Loucy (cell line): ENCODE measurements at regions not wholly inside any gene's neighbourhood (a gene's known extent, or its start where the extent isn't known, plus 50 kb on each side); places are given as distances from the start of the nearest gene placed in this dataset.
"Not testable (repeated sequence)": the region's sequence is repeated elsewhere in the genome, so short reads cannot be mapped to it uniquely, and the experiment has no call there.

Experiments
- H2AFZ ChIP-seq: fragments of 200-600 bp; sonication (generic); 2 replicates; pipeline ENCODE4 v1.6.0; 2016; ENCODE audit warnings: antibody characterized with exemption, mild to moderate bottlenecking, low read length, moderate library complexity
- H3F3A ChIP-seq: fragments of 200-600 bp; 2 replicates; pipeline ENCODE4 v1.6.0; 2016; ENCODE audit warnings: antibody characterized with exemption, low read depth, mild to moderate bottlenecking
- H3K27me3 ChIP-seq: fragments of 200-600 bp; sonication (generic); 2 replicates; pipeline ENCODE4 v1.6.1; 2014; ENCODE audit warnings: low read length, mild to moderate bottlenecking; ENCODE audit not compliant: insufficient read depth, poor library complexity, severe bottlenecking
- H3K36me3 ChIP-seq: fragments of 200-600 bp; sonication (generic); 2 replicates; pipeline ENCODE4 v1.6.1; 2016; ENCODE audit warnings: low read length; ENCODE audit not compliant: insufficient read depth
- H3K4me1 ChIP-seq: fragments of 200-600 bp; sonication (generic); 2 replicates; pipeline ENCODE4 v1.5.1; 2014; ENCODE audit warnings: low read length, mild to moderate bottlenecking; ENCODE audit not compliant: insufficient read depth, poor library complexity, severe bottlenecking
- H3K4me2 ChIP-seq: fragments of 200-600 bp; sonication (generic); 2 replicates; pipeline ENCODE4 v1.6.0; 2014; ENCODE audit warnings: antibody characterized with exemption, low read length, low read depth, mild to moderate bottlenecking; ENCODE audit not compliant: poor library complexity, severe bottlenecking
- H3K4me3 ChIP-seq: fragments of 200-600 bp; sonication (generic); 2 replicates; pipeline ENCODE4 v1.5.1; 2014; ENCODE audit warnings: low read length, mild to moderate bottlenecking, mixed read lengths; ENCODE audit not compliant: poor library complexity, severe bottlenecking
- H3K79me2 ChIP-seq: fragments of 200-600 bp; sonication (generic); 2 replicates; pipeline ENCODE4 v1.6.1; 2014; ENCODE audit warnings: low read length; ENCODE audit not compliant: insufficient read depth
- H3K9ac ChIP-seq: fragments of 200-600 bp; sonication (generic); 2 replicates; pipeline ENCODE4 v1.6.0; 2014; ENCODE audit warnings: mild to moderate bottlenecking, low read depth, low read length, moderate library complexity; ENCODE audit not compliant: poor library complexity, severe bottlenecking
- H3K9me2 ChIP-seq: fragments of 200-600 bp; sonication (generic); replicated peaks from 2 replicates; pipeline ENCODE4 v1.6.1; 2016; ENCODE audit warnings: low read depth, low read length, mixed read lengths
- H3K9me3 ChIP-seq: fragments of 200-600 bp; sonication (generic); 2 replicates; pipeline ENCODE4 v1.6.1; 2014; ENCODE audit warnings: mild to moderate bottlenecking, antibody characterized with exemption, low read length, low read depth; ENCODE audit not compliant: insufficient read depth
- H4K20me1 ChIP-seq: fragments of 200-600 bp; sonication (generic); 2 replicates; pipeline ENCODE4 v1.6.0; 2014; ENCODE audit warnings: antibody characterized with exemption, low read length, mild to moderate bottlenecking; ENCODE audit not compliant: insufficient read depth, poor library complexity, severe bottlenecking
- EZH2phosphoT487 ChIP-seq: fragments of 200-600 bp; IDR thresholded peaks from 2 replicates; pipeline ENCODE4 v1.6.1; 2018; ENCODE audit warnings: antibody characterized with exemption, mild to moderate bottlenecking, moderate library complexity, borderline replicate concordance
- TF ChIP-seq, protein P1 (sequence below): fragments of 200-600 bp; sonication (generic); conservative IDR thresholded peaks from 2 replicates; pipeline ENCODE4 v1.5.1; 2014; ENCODE audit warnings: mild to moderate bottlenecking, antibody characterized with exemption, low read length

DNA sequence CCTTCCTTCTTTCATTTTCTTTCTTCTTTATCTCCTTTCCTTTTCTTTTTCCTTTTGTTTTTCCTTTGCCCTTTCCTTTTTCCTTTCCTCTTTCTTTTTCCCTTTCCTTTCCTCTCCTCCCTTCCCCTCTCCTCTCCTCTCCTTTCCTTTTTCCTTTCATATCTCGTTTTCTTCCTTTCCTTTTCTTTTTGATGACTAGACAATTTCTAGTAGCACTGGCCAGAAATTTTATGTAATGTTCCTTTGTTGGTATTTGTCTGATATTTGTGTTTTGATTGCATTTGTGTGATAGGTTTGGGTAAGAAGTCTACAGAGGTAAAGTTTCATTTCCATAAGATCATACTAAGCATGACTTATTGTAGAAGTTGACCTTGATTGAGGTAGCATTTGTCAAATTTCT lies 1722.9 kb upstream of the IGFBP7 start:
- H2AFZ ChIP-seq, result no peak overlapping the region
- H3K79me2 ChIP-seq, result no peaks in the 10 kb centered on the region

DNA sequence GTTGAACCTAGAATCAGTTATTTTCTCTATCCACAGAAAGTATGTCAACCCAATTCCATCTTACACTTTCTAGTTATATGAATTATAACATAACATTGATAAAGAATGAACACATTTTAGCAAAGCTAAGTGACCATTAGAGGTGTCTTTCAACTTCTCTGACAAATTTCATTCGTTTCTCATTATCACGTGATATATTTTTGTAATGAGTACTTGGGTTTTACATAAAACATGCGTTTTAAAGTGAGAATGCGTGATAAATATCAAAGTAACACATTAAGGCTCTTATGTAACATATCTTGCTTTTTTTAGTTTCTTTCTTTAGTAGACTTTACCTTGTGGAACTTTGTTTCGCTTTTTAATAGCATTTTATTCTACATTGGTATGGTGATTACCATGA lies 1715.1 kb upstream of the IGFBP7 start:
- Histone ChIP-seq H3K27me3 (no peaks in the 10 kb centered on the region), H3F3A (no peaks in the 10 kb centered on the region), H3K4me1 (no peaks in the 10 kb centered on the region), H3K9me2 (no peaks in the 10 kb centered on the region), H3K9ac (no peak overlapping the region), H3K36me3 (no peaks in the 10 kb centered on the region), H3K4me2 (no peak overlapping the region), H2AFZ (no peak overlapping the region), H4K20me1 (no peaks in the 10 kb centered on the region), H3K79me2 (no peaks in the 10 kb centered on the region), H3K9me3 (no peaks in the 10 kb centered on the region), H3K4me3 (no peak overlapping the region)
- TF ChIP-seq, protein P1, sequence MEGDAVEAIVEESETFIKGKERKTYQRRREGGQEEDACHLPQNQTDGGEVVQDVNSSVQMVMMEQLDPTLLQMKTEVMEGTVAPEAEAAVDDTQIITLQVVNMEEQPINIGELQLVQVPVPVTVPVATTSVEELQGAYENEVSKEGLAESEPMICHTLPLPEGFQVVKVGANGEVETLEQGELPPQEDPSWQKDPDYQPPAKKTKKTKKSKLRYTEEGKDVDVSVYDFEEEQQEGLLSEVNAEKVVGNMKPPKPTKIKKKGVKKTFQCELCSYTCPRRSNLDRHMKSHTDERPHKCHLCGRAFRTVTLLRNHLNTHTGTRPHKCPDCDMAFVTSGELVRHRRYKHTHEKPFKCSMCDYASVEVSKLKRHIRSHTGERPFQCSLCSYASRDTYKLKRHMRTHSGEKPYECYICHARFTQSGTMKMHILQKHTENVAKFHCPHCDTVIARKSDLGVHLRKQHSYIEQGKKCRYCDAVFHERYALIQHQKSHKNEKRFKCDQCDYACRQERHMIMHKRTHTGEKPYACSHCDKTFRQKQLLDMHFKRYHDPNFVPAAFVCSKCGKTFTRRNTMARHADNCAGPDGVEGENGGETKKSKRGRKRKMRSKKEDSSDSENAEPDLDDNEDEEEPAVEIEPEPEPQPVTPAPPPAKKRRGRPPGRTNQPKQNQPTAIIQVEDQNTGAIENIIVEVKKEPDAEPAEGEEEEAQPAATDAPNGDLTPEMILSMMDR, result no peak
- no peak for TF ChIP-seq EZH2phosphoT487

More for the DNA sequence above, 1722.9 kb upstream of the IGFBP7 start:
- Histone ChIP-seq H3K9me3 (no peaks in the 10 kb centered on the region), H3K27me3 (no peaks in the 10 kb centered on the region), H3K4me1 (no peaks in the 10 kb centered on the region), H3K9ac (no peak overlapping the region), H3K4me2 (no peak overlapping the region), H4K20me1 (no peaks in the 10 kb centered on the region), H3K4me3 (no peak overlapping the region), H3K9me2 (no peaks in the 10 kb centered on the region), H3K36me3 (no peaks in the 10 kb centered on the region), H3F3A (no peaks in the 10 kb centered on the region)
- no peak for TF ChIP-seq EZH2phosphoT487
- TF ChIP-seq, protein P1, result no peak

- H3K9me3 ChIP-seq, H3K27me3 ChIP-seq, H3K4me3 ChIP-seq, H3K36me3 ChIP-seq, H3K9me2 ChIP-seq, H3K9ac ChIP-seq, H3K4me1 ChIP-seq, H4K20me1 ChIP-seq, H3F3A ChIP-seq, H3K4me2 ChIP-seq, H3K79me2 ChIP-seq, H2AFZ ChIP-seq: not testable (repeated sequence)
These were observed 1708.4 kb upstream of the IGFBP7 start for GRCh38 chr4:58818560-58818959.

GRCh38 chr4:58809948-58810347 lies 1699.8 kb upstream of the IGFBP7 start:
- H2AFZ ChIP-seq, result no peak overlapping the region
- TF ChIP-seq EZH2phosphoT487, result no peak
- TF ChIP-seq, protein P1, result no peak
- H3K27me3 ChIP-seq, result no peaks in the 10 kb centered on the region
- no peaks in the 10 kb centered on the region for H3K36me3 ChIP-seq
- H3K4me2 ChIP-seq, result no peak overlapping the region
- no peaks in the 10 kb centered on the region for H3K9me3 ChIP-seq
- no peaks in the 10 kb centered on the region for H3F3A ChIP-seq
- H3K9ac ChIP-seq, result no peak overlapping the region
- H3K79me2 ChIP-seq, result no peaks in the 10 kb centered on the region
- no peak overlapping the region for H3K4me3 ChIP-seq
- no peaks in the 10 kb centered on the region for H3K4me1 ChIP-seq
- H3K9me2 ChIP-seq, result no peaks in the 10 kb centered on the region
- no peaks in the 10 kb centered on the region for H4K20me1 ChIP-seq
